ENCODE measurements at regions not wholly inside any gene's neighbourhood (a gene's known extent, or its start where the extent isn't known, plus 50 kb on each side); places are given as distances from the start of the nearest gene placed in this dataset.

- TF ChIP-seq CTCF (IDR thresholded peaks at IDR 0.05; ENCODE audit: control insufficient read depth, insufficient read depth, low read depth, low read length, missing control alignments) = no peak
- no peak for DNase-seq (ENCODE audit: low read depth)
- no peak overlapping the region for H3K4me3 ChIP-seq (ENCODE audit: control insufficient read depth, low read depth, low read length)
These were observed 50.0 kb upstream of the LCTL start for GRCh38 chr15:66615846-66616245.

DNA sequence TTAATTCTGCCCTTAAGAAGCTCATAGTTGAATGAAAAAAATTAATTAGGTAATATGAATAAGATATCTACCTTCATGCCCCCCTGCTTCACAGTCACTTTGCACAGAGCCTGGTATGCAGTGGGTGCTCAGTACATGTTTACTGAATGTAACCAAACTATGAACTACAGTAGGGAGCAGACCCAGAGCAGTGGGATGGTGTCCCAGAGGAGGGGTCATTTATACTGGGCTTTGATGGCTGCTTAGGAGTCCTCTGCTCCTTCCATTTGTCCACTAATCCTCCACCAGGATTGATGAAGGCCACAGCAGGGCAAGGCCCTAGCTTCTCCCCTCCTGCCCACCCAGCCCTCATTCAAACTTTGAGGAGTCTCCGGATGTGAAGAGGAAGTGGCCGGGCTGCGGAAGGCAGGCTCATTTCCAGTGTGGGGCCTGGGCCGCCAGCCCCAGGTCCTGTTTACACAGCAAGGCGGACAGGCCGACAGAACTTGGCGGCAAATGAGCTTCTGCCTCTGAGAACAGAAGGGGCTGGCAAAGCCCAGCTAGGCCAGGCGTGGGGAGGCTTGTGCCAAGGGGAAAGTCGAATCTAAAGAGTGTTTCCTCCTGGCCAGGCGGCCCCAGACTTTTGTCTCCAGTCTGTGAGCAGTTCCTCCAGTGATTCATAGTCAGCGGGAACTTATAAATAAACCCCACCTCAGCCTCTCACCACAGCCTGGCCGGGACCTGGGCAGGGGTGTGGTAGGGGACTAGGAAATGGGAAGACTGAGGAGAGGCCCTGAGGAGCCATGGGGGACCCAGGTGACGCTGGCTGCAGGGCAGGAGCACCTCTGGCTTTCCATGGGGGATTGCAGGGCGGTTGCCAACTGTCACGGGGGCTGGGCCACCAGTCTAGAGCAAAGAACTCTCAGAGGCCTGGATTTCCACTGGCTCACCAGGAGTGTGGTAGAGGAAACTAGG is 51.6 kb upstream of the LCTL start:
- no peak for TF ChIP-seq CTCF (IDR thresholded peaks at IDR 0.05; ENCODE audit: control insufficient read depth, insufficient read depth, low read depth, low read length, missing control alignments)
- H3K4me3 ChIP-seq (ENCODE audit: control insufficient read depth, low read depth, low read length) = no peak overlapping the region
- peak; percentile 27 for DNase-seq (ENCODE audit: low read depth)

DNA sequence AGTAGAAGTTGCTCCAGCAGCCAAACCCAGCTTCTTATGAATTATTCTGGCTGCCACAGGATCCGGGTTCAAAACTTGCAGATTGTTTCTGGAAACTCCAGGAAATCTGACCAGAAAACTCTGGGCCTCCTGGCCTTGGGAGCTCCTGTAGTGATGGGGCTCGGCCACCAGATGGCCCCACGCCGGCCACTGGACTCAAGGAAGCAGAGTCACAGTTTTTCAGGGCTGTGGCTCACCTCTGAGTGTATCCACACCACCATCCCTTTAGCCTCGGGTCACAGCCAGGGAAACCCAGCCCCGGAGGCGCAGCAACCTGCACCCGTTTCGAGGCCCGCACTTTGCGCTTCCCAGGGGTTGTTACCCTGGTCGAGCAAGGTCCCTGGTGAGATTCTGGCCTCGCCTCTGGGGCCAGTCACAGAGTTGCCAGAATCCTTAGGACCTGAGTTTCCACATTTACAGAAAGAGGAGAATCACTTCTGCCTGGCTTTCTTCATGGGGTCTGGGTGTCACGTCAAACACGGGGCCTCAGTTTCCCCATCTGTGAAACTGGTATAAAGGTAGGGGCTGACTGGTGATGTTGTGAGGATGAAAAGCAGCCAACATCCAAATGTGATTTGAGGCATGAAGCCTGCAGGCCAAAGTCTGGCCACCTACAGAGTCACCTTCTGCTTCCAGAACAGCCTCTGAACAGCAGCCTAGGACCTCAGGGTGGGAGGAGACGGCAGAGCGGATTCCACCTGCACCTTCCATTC is 53.5 kb upstream of the LCTL start:
- peak; percentile 17 for DNase-seq (ENCODE audit: low read depth)
- peak; percentile 93 for TF ChIP-seq CTCF (IDR thresholded peaks at IDR 0.05; ENCODE audit: control insufficient read depth, insufficient read depth, low read depth, low read length, missing control alignments)
- H3K4me3 ChIP-seq (ENCODE audit: control insufficient read depth, low read depth, low read length) = no peak overlapping the region

DNA sequence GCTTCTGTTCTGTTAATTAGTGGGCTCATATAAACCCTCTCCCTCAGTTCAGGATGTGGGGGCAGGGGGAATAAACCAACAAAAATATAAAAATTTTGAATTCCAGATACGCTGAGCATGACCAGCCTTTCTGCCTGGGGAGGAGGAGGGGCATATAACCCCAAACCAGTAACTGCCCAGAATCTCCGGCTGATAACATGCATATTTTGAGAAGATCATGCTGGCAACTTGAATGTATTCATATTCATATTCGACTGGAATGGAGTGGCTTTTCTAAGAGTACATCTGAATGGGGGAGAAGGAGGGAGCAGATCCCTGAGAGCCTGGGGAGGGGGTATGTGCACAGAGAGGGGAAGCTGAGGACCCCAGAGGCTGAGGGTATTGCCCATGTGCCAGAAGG is 54.5 kb upstream of the LCTL start:
- DNase-seq (ENCODE audit: low read depth) = no peak
- TF ChIP-seq CTCF (IDR thresholded peaks at IDR 0.05; ENCODE audit: control insufficient read depth, insufficient read depth, low read depth, low read length, missing control alignments) = no peak
- H3K4me3 ChIP-seq (ENCODE audit: control insufficient read depth, low read depth, low read length) = no peak overlapping the region

DNA sequence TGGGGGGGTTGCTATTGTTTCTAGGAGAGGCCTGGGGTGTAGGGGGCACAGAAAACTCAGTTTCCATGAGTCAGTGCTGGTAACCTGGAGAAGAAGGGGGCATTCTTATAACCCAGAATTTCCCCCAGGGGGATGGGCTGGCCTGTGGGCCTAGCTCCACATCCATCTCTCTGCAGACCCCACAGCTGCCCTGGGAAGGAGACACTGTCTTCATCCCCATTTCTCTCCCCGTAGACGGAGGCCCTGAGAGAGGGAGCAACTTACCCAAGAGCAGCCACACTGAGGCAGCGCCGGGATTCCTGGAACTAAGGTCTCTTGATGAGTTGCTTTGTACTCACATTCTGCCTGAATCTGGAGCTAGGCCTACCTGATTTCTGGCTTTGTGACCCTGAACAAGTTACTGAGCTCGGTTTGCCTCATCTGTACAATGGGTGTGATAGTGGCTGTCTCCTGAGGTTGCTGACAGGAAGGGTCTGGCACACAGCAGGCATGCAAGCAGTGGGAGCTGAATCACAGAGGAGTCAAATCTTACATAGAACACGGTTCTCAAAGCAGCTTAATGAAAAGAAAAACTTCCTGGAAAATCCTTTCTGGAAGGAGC is 55.0 kb upstream of the LCTL start:
- no peak for DNase-seq (ENCODE audit: low read depth)
- no peak overlapping the region for H3K4me3 ChIP-seq (ENCODE audit: control insufficient read depth, low read depth, low read length)
- TF ChIP-seq CTCF (IDR thresholded peaks at IDR 0.05; ENCODE audit: control insufficient read depth, insufficient read depth, low read depth, low read length, missing control alignments) = no peak
